K562 (cell line): ENCODE measurements at regions not wholly inside any gene's neighbourhood (a gene's known extent, or its start where the extent isn't known, plus 50 kb on each side); places are given as distances from the start of the nearest gene placed in this dataset.

ENCODE experiments used
- ATAC-seq: fragments of 200-7000 bp; cut with Tn5 transposase; 3 replicates; pipeline ENCODE4 v1.9.1; 2020; ENCODE audit warnings: moderate library complexity
- BruUV-seq: library from RNA; stranded (reverse); fragments of 400-500 nt; replicated peaks from 2 replicates; lab custom pipeline; 2021; lab: Mats Ljungman, UMichigan
- CTCF ChIA-PET: fragments of 300-600 bp; formaldehyde crosslinking; extraction: SDS; loops from one replicate; lab custom pipeline; 2021; ENCODE audit warnings: low intra/inter-chr PET ratio; lab: Yijun Ruan, JAX
- POLR2A ChIA-PET: fragments of 300-600, 350-650 bp; sonication (Branson Sonifier 250); formaldehyde crosslinking; extraction: SDS; loops from one replicate; lab custom pipeline; 2021; ENCODE audit warnings: antibody characterized with exemption, inconsistent platforms; lab: Yijun Ruan, JAX
- DNase-seq, 4 experiments: peaks; one replicate each; pipeline versions ENCODE4 v3.0.0 to v3.0.0-alpha.2; 2011 to 2018; ENCODE audit warnings: low spot score in 3 of 4, mixed read lengths in 3 of 4; ENCODE audit errors: extremely low read depth in 1 of 4
- FAIRE-seq: peaks from 2 replicates; lab custom pipeline; 2011; peaks lifted over from hg19 to GRCh38; lab: Jason Lieb, UNC
- H2AFZ ChIP-seq: 2 replicates; pipeline ENCODE4 v1.6.0; 2011; ENCODE audit warnings: low read depth, low read length, control low read depth, inconsistent platforms
- H3K27ac ChIP-seq: fragments of 200-600 bp; 3 replicates; pipeline ENCODE4 v1.8.0; 2011; ENCODE audit warnings: low read depth, mild to moderate bottlenecking, control low read depth, inconsistent platforms, low read length, moderate library complexity, mixed read lengths; ENCODE audit errors: extremely low read depth
- H3K27me3 ChIP-seq, 2 experiments: fragments of 300-600 bp in 1 of 2; 2 replicates in 1 of 2; 3 replicates in 1 of 2; pipeline versions ENCODE4 v1.6.0 to v1.8.0; 2011; ENCODE audit warnings: inconsistent platforms in 2 of 2, low read length in 2 of 2, mild to moderate bottlenecking in 1 of 2, mixed read lengths in 1 of 2, moderate library complexity in 1 of 2; ENCODE audit not compliant: control insufficient read depth in 2 of 2, insufficient read depth in 2 of 2
- H3K36me3 ChIP-seq: fragments of 300-600 bp; 3 replicates; pipeline ENCODE4 v1.8.0; 2011; ENCODE audit warnings: mild to moderate bottlenecking, low read length, inconsistent platforms; ENCODE audit not compliant: control insufficient read depth, insufficient read depth
- H3K4me1 ChIP-seq, 2 experiments: fragments of 200-600 bp in 1 of 2; replicated peaks in 1 of 2; 2 replicates in 1 of 2; 3 replicates in 1 of 2; pipeline versions ENCODE4 v1.5.1 to v1.8.0; 2011; ENCODE audit warnings: inconsistent platforms in 2 of 2, low read length in 2 of 2, mild to moderate bottlenecking in 1 of 2, mixed read lengths in 1 of 2, moderate library complexity in 1 of 2; ENCODE audit not compliant: control insufficient read depth in 2 of 2, insufficient read depth in 2 of 2
- H3K4me2 ChIP-seq: 2 replicates; pipeline ENCODE4 v1.6.1; 2011; ENCODE audit warnings: low read length, control low read depth, inconsistent platforms, mixed read lengths; ENCODE audit not compliant: insufficient read depth
- H3K4me3 ChIP-seq: fragments of 200-600 bp; sonication (generic), shearing (Covaris generic); 2 replicates; pipeline ENCODE4 v1.5.1; 2016; ENCODE audit warnings: control low read depth, inconsistent platforms
- H3K79me2 ChIP-seq: fragments of 200-600 bp; 3 replicates; pipeline ENCODE4 v1.8.0; 2011; ENCODE audit warnings: low read length, inconsistent platforms; ENCODE audit not compliant: control insufficient read depth, insufficient read depth
- H3K9ac ChIP-seq, 2 experiments: 2 replicates each; pipeline versions ENCODE4 v1.6.0 to v1.6.1; 2011; ENCODE audit warnings: low read depth in 2 of 2, low read length in 2 of 2, control low read depth in 1 of 2, inconsistent platforms in 1 of 2, mild to moderate bottlenecking in 1 of 2, mixed read lengths in 1 of 2; ENCODE audit not compliant: insufficient read depth in 1 of 2
- H3K9me1 ChIP-seq: one replicate; pipeline ENCODE4 v1.6.0; 2011; ENCODE audit warnings: inconsistent platforms, mild to moderate bottlenecking, low read length, moderate library complexity; ENCODE audit not compliant: control insufficient read depth, insufficient read depth
- H3K9me3 ChIP-seq: replicated peaks from 2 replicates; pipeline ENCODE4 v1.5.1; 2011; ENCODE audit warnings: low read depth, low read length, inconsistent platforms; ENCODE audit not compliant: control insufficient read depth, insufficient read depth
- H4K20me1 ChIP-seq: replicated peaks from 2 replicates; pipeline ENCODE4 v1.6.1; 2011; ENCODE audit warnings: low read length, inconsistent platforms, mixed read lengths; ENCODE audit not compliant: control insufficient read depth, insufficient read depth
- ARHGAP35 ChIP-seq: fragments of 450-650 bp; IDR thresholded peaks from 2 replicates; pipeline ENCODE4 v1.6.1; 2018; ENCODE audit not compliant: partially characterized antibody
- BCLAF1 ChIP-seq, 2 experiments: fragments of 450-650 bp in 1 of 2; IDR thresholded peaks; 2 replicates each; pipeline ENCODE4 v1.6.1; 2011 to 2017; ENCODE audit warnings: low read depth in 2 of 2, antibody characterized with exemption in 1 of 2, borderline replicate concordance in 1 of 2, low read length in 1 of 2, mild to moderate bottlenecking in 1 of 2, mixed read lengths in 1 of 2; ENCODE audit not compliant: control insufficient read depth in 1 of 2
- FOSL1 ChIP-seq: fragments of 200-800 bp; sonication (Bioruptor generic); conservative IDR thresholded peaks from 2 replicates; pipeline ENCODE4 v1.6.1; 2016; ENCODE audit warnings: missing genetic modification characterization, missing compliant biosample characterization
- FOXA3 ChIP-seq, 2 experiments: fragments of 450-650 bp in 1 of 2; sonication (generic) in 1 of 2; formaldehyde crosslinking; IDR thresholded peaks in 1 of 2; conservative IDR thresholded peaks in 1 of 2; 2 replicates each; pipeline versions ENCODE4 v1.4.0 to v1.8.0; 2020 to 2022; ENCODE audit warnings: mild to moderate bottlenecking in 2 of 2, missing genetic modification reagents in 1 of 2
- JUND ChIP-seq, 2 experiments: IDR thresholded peaks; 2 replicates in 1 of 2; 3 replicates in 1 of 2; pipeline ENCODE4 v1.6.1; 2011; ENCODE audit warnings: borderline replicate concordance in 2 of 2, low read depth in 2 of 2, low read length in 2 of 2, improper control_type of control experiment in 1 of 2, missing biosample characterization in 1 of 2, missing genetic modification characterization in 1 of 2, missing genetic modification reagents in 1 of 2
- KDM4B ChIP-seq, 2 experiments: fragments of 450-650 bp in 1 of 2; sonication (generic) in 1 of 2; IDR thresholded peaks; 2 replicates each; pipeline ENCODE4 v1.6.1; 2016 to 2017; ENCODE audit warnings: borderline replicate concordance in 2 of 2, antibody characterized with exemption in 1 of 2, low read depth in 1 of 2, mild to moderate bottlenecking in 1 of 2
- MEF2A ChIP-seq: IDR thresholded peaks from 2 replicates; pipeline ENCODE4 v1.6.1; 2011; ENCODE audit warnings: low read depth, mild to moderate bottlenecking, low read length, moderate library complexity; ENCODE audit not compliant: control insufficient read depth
- MEF2D ChIP-seq: conservative IDR thresholded peaks from 2 replicates; pipeline ENCODE4 v1.6.1; 2016; ENCODE audit warnings: low read depth, missing genetic modification characterization, missing compliant biosample characterization
- RBFOX2 ChIP-seq: fragments of 200-400 bp; formaldehyde crosslinking; IDR thresholded peaks from 2 replicates; pipeline ENCODE4 v1.6.1; 2017; ENCODE audit warnings: low read depth, mild to moderate bottlenecking, low read length, moderate library complexity
- TAL1 ChIP-seq: fragments of 450-650 bp; IDR thresholded peaks from 2 replicates; pipeline ENCODE4 v1.6.1; 2016; ENCODE audit warnings: mild to moderate bottlenecking
- TCF3 ChIP-seq: sonication (generic); formaldehyde crosslinking; IDR thresholded peaks from 2 replicates; pipeline ENCODE4 v1.4.0; 2020; ENCODE audit warnings: mild to moderate bottlenecking, missing genetic modification reagents
- ZBTB8A ChIP-seq: fragments of 450-650 bp; IDR thresholded peaks from 2 replicates; pipeline ENCODE4 v1.6.1; 2018; ENCODE audit warnings: mild to moderate bottlenecking, moderate library complexity; ENCODE audit not compliant: partially characterized antibody
- ZNF224 ChIP-seq: sonication (generic); formaldehyde crosslinking; IDR thresholded peaks from 2 replicates; pipeline ENCODE4 v1.8.0; 2022; ENCODE audit warnings: mild to moderate bottlenecking, missing genetic modification reagents
- ZNF282 ChIP-seq: sonication (generic); formaldehyde crosslinking; IDR thresholded peaks from 2 replicates; pipeline ENCODE4 v1.8.1; 2023; ENCODE audit warnings: missing genetic modification reagents
- WGBS: fragments of 100-300 bp; shearing (Covaris generic); methylation state at CpG from one replicate; pipeline ENCODE4 v1.1.6; 2016; ENCODE audit warnings: low coverage, mixed read lengths; ENCODE audit not compliant: insufficient coverage; ENCODE audit errors: missing lambda C conversion rate; 5-methylcytosine and 5-hydroxymethylcytosine counted together
- in situ Hi-C: fragments of 300-500 bp; cut with MboI; formaldehyde crosslinking; loops from 4 replicates; pipeline ENCODE4 v1.15.0; 2018; ENCODE audit warnings: inconsistent platforms, mixed read lengths
- intact Hi-C: fragments of 100-400 bp; cut with micrococcal nuclease; formaldehyde crosslinking; loops from 2 replicates; pipeline ENCODE4 v1.14.2; 2022
- TF ChIP-seq, protein P1 (sequence below), 2 experiments: fragments of 450-650 bp in 1 of 2; sonication (generic) in 1 of 2; formaldehyde crosslinking in 1 of 2; IDR thresholded peaks in 1 of 2; conservative IDR thresholded peaks in 1 of 2; 2 replicates each; pipeline versions ENCODE4 v1.6.1 to v1.8.1; 2016 to 2023; ENCODE audit warnings: mild to moderate bottlenecking in 2 of 2, moderate library complexity in 2 of 2, inconsistent platforms in 1 of 2, missing genetic modification reagents in 1 of 2
- TF ChIP-seq, protein P2 (sequence below): sonication (generic); formaldehyde crosslinking; IDR thresholded peaks from 2 replicates; pipeline ENCODE4 v1.8.0; 2022; ENCODE audit warnings: missing genetic modification reagents, mild to moderate bottlenecking, moderate library complexity, borderline replicate concordance

- Histone ChIP-seq H3K9me1 (no peaks in the 10 kb centered on the region), H3K4me2 (no peak overlapping the region), H3K79me2 (no peaks in the 10 kb centered on the region), H3K27ac (no peak overlapping the region), H4K20me1 (no peaks in the 10 kb centered on the region), H3K4me1 (no peaks in the 10 kb centered on the region), H3K9ac (no peak overlapping the region), H2AFZ (no peak overlapping the region), H3K27me3 (no peaks in the 10 kb centered on the region), H3K4me3 (no peak overlapping the region), H3K36me3 (no peaks in the 10 kb centered on the region), H3K9me3 (no peaks in the 10 kb centered on the region)
- ChIA-PET CTCF (no interaction called here), POLR2A (no interaction called here)
- no peak for ATAC-seq
- intact Hi-C loops, result no loop called here
- TF ChIP-seq, protein P1, sequence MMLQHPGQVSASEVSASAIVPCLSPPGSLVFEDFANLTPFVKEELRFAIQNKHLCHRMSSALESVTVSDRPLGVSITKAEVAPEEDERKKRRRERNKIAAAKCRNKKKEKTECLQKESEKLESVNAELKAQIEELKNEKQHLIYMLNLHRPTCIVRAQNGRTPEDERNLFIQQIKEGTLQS (IDR thresholded peaks at IDR 0.05), result 0 out of 2 replicates have a peak, but pooled peaks have one; percentile 18
- TF ChIP-seq, protein P1 (CRISPR knock-in tag; conservative IDR thresholded peaks at IDR 0.05), result no peak
- TF ChIP-seq MEF2A, result 0 out of 2 replicates have a peak, but pooled peaks have one; percentile 7
- TF ChIP-seq TCF3 (CRISPR knock-in tag), result 0 out of 2 replicates have a peak, but pooled peaks have one; percentile 16
- TF ChIP-seq FOSL1 (tag), result peak; percentile 79
- no peak for TF ChIP-seq KDM4B (IDR thresholded peaks at IDR 0.05; ENCODE audit: borderline replicate concordance in 2 of 2, low read depth in 1 of 2)
- TF ChIP-seq RBFOX2, result no peak
- TF ChIP-seq ZNF282 (CRISPR knock-in tag), result no peak
- TF ChIP-seq ZNF224, result no peak
- peak in 1 of 2 experiments; percentile 40; a peak in 1 of 4 replicates for TF ChIP-seq FOXA3 (CRISPR knock-in tag; conservative IDR thresholded peaks at IDR 0.05 in 1 of 2, IDR thresholded peaks at IDR 0.05 in 1 of 2)
- no peak for TF ChIP-seq ARHGAP35
- no peak for TF ChIP-seq ZBTB8A
- TF ChIP-seq TAL1, result no peak
- TF ChIP-seq JUND (IDR thresholded peaks at IDR 0.05; ENCODE audit: borderline replicate concordance, low read depth, low read length), result no peak
- peak; percentile 71; the same call in 2 of the 3 replicates for TF ChIP-seq JUND (tag; IDR thresholded peaks at IDR 0.05; ENCODE audit: borderline replicate concordance, low read depth, low read length)
- no peak for TF ChIP-seq BCLAF1 (IDR thresholded peaks at IDR 0.05; ENCODE audit: borderline replicate concordance in 1 of 2, control insufficient read depth in 1 of 2, low read depth in 2 of 2, low read length in 1 of 2)
- TF ChIP-seq, protein P2, sequence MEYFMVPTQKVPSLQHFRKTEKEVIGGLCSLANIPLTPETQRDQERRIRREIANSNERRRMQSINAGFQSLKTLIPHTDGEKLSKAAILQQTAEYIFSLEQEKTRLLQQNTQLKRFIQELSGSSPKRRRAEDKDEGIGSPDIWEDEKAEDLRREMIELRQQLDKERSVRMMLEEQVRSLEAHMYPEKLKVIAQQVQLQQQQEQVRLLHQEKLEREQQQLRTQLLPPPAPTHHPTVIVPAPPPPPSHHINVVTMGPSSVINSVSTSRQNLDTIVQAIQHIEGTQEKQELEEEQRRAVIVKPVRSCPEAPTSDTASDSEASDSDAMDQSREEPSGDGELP (CRISPR knock-in tag), result no peak
- TF ChIP-seq MEF2D (tag), result peak; percentile 75
- 0% methylated on average over 3 of the region's 3 CpGs for WGBS
- FAIRE-seq, result no peak
- BruUV-seq, result no TSS peak
- in situ Hi-C loops, result no loop called here
- no peak for DNase-seq
Observed at GRCh38 chr5:143964919-143965318, 153.0 kb downstream of the HMHB1 start.
